ENCODE measurements at regions not wholly inside any gene's neighbourhood (a gene's known extent, or its start where the extent isn't known, plus 50 kb on each side); places are given as distances from the start of the nearest gene placed in this dataset.

DNA sequence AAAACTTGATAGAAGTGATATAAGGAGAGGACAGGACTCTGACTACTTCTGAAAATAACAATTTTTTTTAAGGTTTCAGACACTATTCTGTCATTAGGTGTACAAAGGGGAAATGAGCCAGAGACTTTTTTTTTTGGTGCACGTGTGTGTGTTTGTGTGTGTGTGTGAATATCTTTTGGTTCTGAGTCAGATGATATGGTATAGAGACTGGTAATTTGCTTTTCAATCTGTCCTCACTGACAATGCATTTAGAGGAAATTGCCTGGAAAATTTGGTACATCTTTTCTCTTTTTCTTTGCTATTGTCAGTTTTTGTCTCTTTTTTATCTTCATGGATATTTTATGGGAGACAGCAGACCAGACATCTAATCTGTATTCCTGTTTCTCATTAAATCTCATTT is 59.3 kb downstream of the DDIT4L start:
- no peak for DNase-seq (ENCODE audit: low read depth)
- TF ChIP-seq, protein P1, sequence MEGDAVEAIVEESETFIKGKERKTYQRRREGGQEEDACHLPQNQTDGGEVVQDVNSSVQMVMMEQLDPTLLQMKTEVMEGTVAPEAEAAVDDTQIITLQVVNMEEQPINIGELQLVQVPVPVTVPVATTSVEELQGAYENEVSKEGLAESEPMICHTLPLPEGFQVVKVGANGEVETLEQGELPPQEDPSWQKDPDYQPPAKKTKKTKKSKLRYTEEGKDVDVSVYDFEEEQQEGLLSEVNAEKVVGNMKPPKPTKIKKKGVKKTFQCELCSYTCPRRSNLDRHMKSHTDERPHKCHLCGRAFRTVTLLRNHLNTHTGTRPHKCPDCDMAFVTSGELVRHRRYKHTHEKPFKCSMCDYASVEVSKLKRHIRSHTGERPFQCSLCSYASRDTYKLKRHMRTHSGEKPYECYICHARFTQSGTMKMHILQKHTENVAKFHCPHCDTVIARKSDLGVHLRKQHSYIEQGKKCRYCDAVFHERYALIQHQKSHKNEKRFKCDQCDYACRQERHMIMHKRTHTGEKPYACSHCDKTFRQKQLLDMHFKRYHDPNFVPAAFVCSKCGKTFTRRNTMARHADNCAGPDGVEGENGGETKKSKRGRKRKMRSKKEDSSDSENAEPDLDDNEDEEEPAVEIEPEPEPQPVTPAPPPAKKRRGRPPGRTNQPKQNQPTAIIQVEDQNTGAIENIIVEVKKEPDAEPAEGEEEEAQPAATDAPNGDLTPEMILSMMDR (IDR thresholded peaks at IDR 0.05; ENCODE audit: control insufficient read depth, insufficient read depth, low read depth, low read length, missing control alignments), result no peak
- H3K4me3 ChIP-seq (ENCODE audit: control insufficient read depth, low read depth, low read length), result no peak overlapping the region

DNA sequence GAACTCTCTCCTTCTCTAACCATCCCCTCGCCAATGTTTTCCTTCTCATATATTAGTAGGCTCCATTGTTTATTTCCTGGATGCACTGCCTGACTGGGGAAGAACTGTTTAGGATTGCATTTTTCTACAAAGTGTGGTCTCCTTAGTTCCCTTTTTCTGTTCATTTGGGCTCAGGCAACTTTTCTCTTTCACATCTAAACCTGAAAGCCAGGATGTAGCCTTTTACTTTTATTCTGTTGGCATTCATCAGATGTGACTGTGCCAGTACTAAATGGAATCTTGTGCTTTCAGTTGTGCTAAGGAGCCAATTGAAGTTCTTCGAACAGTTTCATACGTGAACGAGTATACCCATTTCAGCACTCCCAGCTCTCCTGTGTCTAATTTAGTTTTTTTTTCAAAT is 59.8 kb downstream of the DDIT4L start:
- TF ChIP-seq, protein P1 (IDR thresholded peaks at IDR 0.05; ENCODE audit: control insufficient read depth, insufficient read depth, low read depth, low read length, missing control alignments), result no peak
- DNase-seq (ENCODE audit: low read depth), result no peak
- H3K4me3 ChIP-seq (ENCODE audit: control insufficient read depth, low read depth, low read length), result no peak overlapping the region

DNA sequence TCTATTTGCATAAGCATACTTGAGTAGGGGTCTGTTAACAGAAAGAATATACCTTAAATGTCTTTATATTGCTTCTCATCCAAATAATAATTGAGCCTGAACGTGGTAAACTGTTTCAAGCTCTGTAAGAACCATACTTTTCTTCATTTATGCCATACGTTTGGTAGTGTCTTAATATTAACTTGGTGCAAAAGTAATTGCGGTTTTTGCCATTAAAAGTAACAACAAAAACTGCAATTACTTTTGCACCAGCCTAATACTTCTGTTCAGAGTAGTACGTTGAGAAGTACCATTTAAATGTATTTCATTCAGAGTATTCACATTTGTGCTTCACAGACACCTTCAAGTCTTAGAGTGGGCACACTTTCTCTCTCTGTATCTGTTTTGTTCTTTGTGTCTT is 60.5 kb downstream of the DDIT4L start:
- TF ChIP-seq, protein P1 (IDR thresholded peaks at IDR 0.05; ENCODE audit: control insufficient read depth, insufficient read depth, low read depth, low read length, missing control alignments), result no peak
- no peak overlapping the region for H3K4me3 ChIP-seq (ENCODE audit: control insufficient read depth, low read depth, low read length)
- no peak for DNase-seq (ENCODE audit: low read depth)

DNA sequence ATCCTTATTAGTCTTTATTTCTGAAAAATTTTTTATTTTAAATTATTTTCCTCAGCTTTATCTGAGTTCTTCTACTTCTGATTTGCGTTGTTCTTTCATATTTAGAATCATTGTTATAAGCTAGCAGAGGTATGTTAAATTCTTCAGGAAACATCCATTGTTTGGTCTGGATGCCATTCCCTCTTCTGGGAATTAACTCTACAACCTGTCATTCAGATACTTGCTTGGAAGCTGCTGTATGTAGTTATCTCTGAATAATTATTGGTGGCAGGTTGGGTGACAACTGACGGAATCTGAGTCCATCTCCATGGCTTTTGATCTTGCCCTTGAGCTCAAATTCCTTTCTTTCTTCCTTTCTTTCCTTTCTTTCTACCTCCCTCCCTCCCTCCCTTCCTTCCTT is 61.9 kb downstream of the DDIT4L start:
- TF ChIP-seq, protein P1 (IDR thresholded peaks at IDR 0.05; ENCODE audit: control insufficient read depth, insufficient read depth, low read depth, low read length, missing control alignments), result no peak
- no peak for DNase-seq (ENCODE audit: low read depth)
- H3K4me3 ChIP-seq (ENCODE audit: control insufficient read depth, low read depth, low read length), result no peak overlapping the region

DNA sequence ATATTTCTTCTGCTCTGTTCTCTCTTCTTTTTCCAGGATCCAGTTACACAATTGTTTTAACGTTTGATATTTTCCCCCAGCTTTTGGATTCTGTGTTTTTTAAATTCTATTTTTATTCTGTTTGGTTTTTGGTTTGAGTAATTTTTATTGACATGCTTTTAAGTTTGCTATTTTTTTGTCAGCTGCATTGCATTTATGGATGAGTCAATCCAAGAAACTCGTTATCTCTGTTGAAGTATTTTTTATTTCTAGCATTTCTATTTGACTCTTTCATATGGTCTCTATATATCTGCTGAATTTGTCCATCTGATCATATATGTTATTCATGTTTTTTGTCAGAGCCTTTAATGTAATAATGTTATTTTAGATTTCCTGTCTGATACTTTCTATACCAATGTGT is 65.6 kb downstream of the DDIT4L start:
- TF ChIP-seq, protein P1 (IDR thresholded peaks at IDR 0.05; ENCODE audit: control insufficient read depth, insufficient read depth, low read depth, low read length, missing control alignments), result no peak
- DNase-seq (ENCODE audit: low read depth), result no peak
- H3K4me3 ChIP-seq (ENCODE audit: control insufficient read depth, low read depth, low read length), result no peak overlapping the region

DNA sequence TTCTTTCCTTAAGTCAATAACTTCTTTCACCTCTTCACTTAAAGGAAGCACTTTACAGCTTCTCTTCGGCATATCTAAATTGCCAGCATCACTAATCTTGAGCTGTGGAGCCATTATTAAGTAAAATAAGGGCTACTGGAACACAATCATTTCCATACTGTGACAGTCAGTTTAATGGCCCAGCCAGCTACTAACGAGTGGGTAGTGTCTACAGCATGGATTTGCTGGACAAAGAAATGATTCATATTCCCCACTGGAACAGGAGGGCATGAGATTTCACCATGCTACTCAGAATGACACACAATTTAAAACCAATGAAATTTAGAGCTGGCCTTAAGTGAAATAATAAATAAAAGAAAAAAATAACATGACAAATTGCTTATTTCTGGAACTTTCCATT is 72.1 kb downstream of the DDIT4L start:
- peak; percentile 18 for DNase-seq (ENCODE audit: low read depth)
- no peak overlapping the region for H3K4me3 ChIP-seq (ENCODE audit: control insufficient read depth, low read depth, low read length)
- TF ChIP-seq, protein P1 (IDR thresholded peaks at IDR 0.05; ENCODE audit: control insufficient read depth, insufficient read depth, low read depth, low read length, missing control alignments), result no peak

DNA sequence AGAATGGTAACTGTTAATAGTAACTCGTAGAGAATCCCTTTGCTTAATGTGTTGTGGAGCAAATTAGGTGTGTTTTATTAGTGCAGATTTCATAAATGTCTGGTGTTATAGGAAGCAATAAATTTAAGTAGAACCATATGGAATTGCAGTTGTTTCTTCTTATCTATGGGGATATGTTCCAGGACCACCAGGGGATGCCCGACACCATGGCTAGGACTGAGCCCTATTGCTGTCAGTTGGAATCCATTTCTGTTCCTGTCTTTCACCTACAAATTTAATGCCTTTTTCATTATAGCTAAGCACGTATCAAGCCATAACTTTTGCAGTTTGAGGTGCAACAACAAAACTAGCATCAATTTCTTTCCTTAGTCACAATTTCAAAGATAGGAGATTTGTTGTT is 72.5 kb downstream of the DDIT4L start:
- TF ChIP-seq, protein P1 (IDR thresholded peaks at IDR 0.05; ENCODE audit: control insufficient read depth, insufficient read depth, low read depth, low read length, missing control alignments), result peak; percentile 39
- DNase-seq (ENCODE audit: low read depth), result no peak
- H3K4me3 ChIP-seq (ENCODE audit: control insufficient read depth, low read depth, low read length), result no peak overlapping the region

Measured in AG09309 (cell line).